HCT116 (cell line): ENCODE measurements at regions not wholly inside any gene's neighbourhood (a gene's known extent, or its start where the extent isn't known, plus 50 kb on each side); places are given as distances from the start of the nearest gene placed in this dataset.

Experiments used
- ATAC-seq: fragments of 200-7000 bp; cut with Tn5 transposase; 2 replicates; pipeline ENCODE4 v1.9.1; 2020; ENCODE audit warnings: mild to moderate bottlenecking, moderate library complexity
- BruUV-seq: library from RNA; stranded (reverse); fragments of 400-500 nt; replicated peaks from 2 replicates; lab custom pipeline; 2021; lab: Mats Ljungman, UMichigan
- CTCF ChIA-PET: fragments of 300-600 bp; sonication (Branson Sonifier 250); formaldehyde crosslinking; loops from one replicate; lab custom pipeline; 2021; ENCODE audit warnings: antibody characterized with exemption; lab: Charles Lee
- POLR2A ChIA-PET: fragments of 300-600, 350-600 bp; sonication (Branson Sonifier 250); formaldehyde crosslinking; loops from one replicate; lab custom pipeline; 2021; ENCODE audit warnings: antibody characterized with exemption; lab: Charles Lee
- RAD21 ChIA-PET, 2 experiments: fragments of 300-600 bp; sonication (Branson Sonifier 250); formaldehyde crosslinking; loops; one replicate each; lab custom pipeline; 2023; ENCODE audit warnings: low total read pairs in 2 of 2; ENCODE audit not compliant: uncharacterized antibody in 2 of 2, unreplicated experiment in 2 of 2, low non-redundant PET in 1 of 2; lab: Charles Lee
- DNase-seq: peaks from one replicate; pipeline ENCODE4 v3.0.0-alpha.2; 2010; ENCODE audit warnings: low read depth, low spot score
- H2AFZ ChIP-seq: fragments of 200-600 bp; shearing (Covaris generic), sonication (generic); 2 replicates; pipeline ENCODE4 v1.6.1; 2017; ENCODE audit warnings: low read depth, mixed run types, mixed read lengths, antibody characterized with exemption, low read length; ENCODE audit not compliant: poor library complexity, severe bottlenecking
- H3K27ac ChIP-seq: 2 replicates; pipeline ENCODE4 v1.5.1; 2012; ENCODE audit warnings: low read depth, low read length
- H3K27me3 ChIP-seq: fragments of 200-600 bp; sonication (generic); 2 replicates; pipeline ENCODE4 v1.6.1; 2016; ENCODE audit warnings: mixed run types, low read length, mixed read lengths; ENCODE audit not compliant: insufficient read depth
- H3K36me3 ChIP-seq, 2 experiments: fragments of 200-500 bp in 1 of 2; fragments of 200-600 bp in 1 of 2; sonication (Bioruptor generic) in 1 of 2; sonication (generic) in 1 of 2; 2 replicates each; pipeline versions ENCODE4 v1.5.1 to v1.6.1; 2014 to 2016; ENCODE audit warnings: low read length in 2 of 2, inconsistent platforms in 1 of 2, mixed read lengths in 1 of 2, mixed run types in 1 of 2; ENCODE audit not compliant: insufficient read depth in 2 of 2, control insufficient read depth in 1 of 2
- H3K4me1 ChIP-seq, 2 experiments: fragments of 200-600 bp in 1 of 2; sonication (generic) in 1 of 2; 2 replicates each; pipeline versions ENCODE4 v1.5.1 to v1.6.1; 2012 to 2017; ENCODE audit warnings: low read length in 2 of 2, inconsistent platforms in 1 of 2, mild to moderate bottlenecking in 1 of 2, mixed read lengths in 1 of 2, mixed run types in 1 of 2, moderate library complexity in 1 of 2; ENCODE audit not compliant: insufficient read depth in 2 of 2, control insufficient read depth in 1 of 2
- H3K4me2 ChIP-seq: fragments of 200-600 bp; sonication (generic); 2 replicates; pipeline ENCODE4 v1.6.1; 2017; ENCODE audit warnings: mixed run types, low read length, mixed read lengths
- H3K4me3 ChIP-seq, 2 experiments: fragments of 200-600 bp in 1 of 2; sonication (generic) in 1 of 2; replicated peaks in 1 of 2; 2 replicates each; pipeline ENCODE4 v1.5.1; 2011 to 2016; ENCODE audit warnings: low read length in 2 of 2, control low read depth in 1 of 2, low read depth in 1 of 2, mild to moderate bottlenecking in 1 of 2, mixed read lengths in 1 of 2, mixed run types in 1 of 2
- H3K79me2 ChIP-seq: fragments of 200-600 bp; sonication (generic); 2 replicates; pipeline ENCODE4 v1.6.1; 2017; ENCODE audit warnings: mild to moderate bottlenecking, mixed run types, low read length, moderate library complexity, mixed read lengths; ENCODE audit not compliant: insufficient read depth
- H3K9ac ChIP-seq: fragments of 200-600 bp; sonication (generic); 2 replicates; pipeline ENCODE4 v1.6.1; 2016; ENCODE audit warnings: low read length, mixed read lengths
- H3K9me2 ChIP-seq: fragments of 200-600 bp; sonication (generic), shearing (Covaris generic); 2 replicates; pipeline ENCODE4 v1.6.1; 2017; ENCODE audit warnings: mixed run types, mild to moderate bottlenecking, moderate library complexity; ENCODE audit not compliant: insufficient read depth
- H3K9me3 ChIP-seq, 2 experiments: fragments of 200-500 bp in 1 of 2; fragments of 200-600 bp in 1 of 2; sonication (Bioruptor generic) in 1 of 2; sonication (generic) in 1 of 2; 2 replicates each; pipeline ENCODE4 v1.6.1; 2014 to 2017; ENCODE audit warnings: low read length in 2 of 2, mixed read lengths in 2 of 2, inconsistent platforms in 1 of 2, low read depth in 1 of 2, mild to moderate bottlenecking in 1 of 2, mixed run types in 1 of 2, moderate library complexity in 1 of 2; ENCODE audit not compliant: control insufficient read depth in 1 of 2, insufficient read depth in 1 of 2
- H4K20me1 ChIP-seq: fragments of 200-600 bp; sonication (generic), shearing (Covaris generic); 2 replicates; pipeline ENCODE4 v1.6.1; 2017; ENCODE audit warnings: mixed run types, mild to moderate bottlenecking, moderate library complexity; ENCODE audit not compliant: insufficient read depth
- POLR2AphosphoS5 ChIP-seq: IDR thresholded peaks from 2 replicates; pipeline ENCODE4 v1.6.1; 2011; ENCODE audit warnings: mild to moderate bottlenecking, low read depth, low read length, moderate library complexity
- RAD21 ChIP-seq: IDR thresholded peaks from 2 replicates; pipeline ENCODE4 v1.6.1; 2012; ENCODE audit warnings: low read depth, mild to moderate bottlenecking
- TCF7L2 ChIP-seq: IDR thresholded peaks from 2 replicates; pipeline ENCODE4 v1.7.0; 2011; ENCODE audit warnings: borderline replicate concordance, inconsistent platforms; ENCODE audit not compliant: insufficient read depth, insufficient read length; ENCODE audit errors: extremely low read depth
- intact Hi-C: fragments of 100-400 bp; cut with micrococcal nuclease; formaldehyde crosslinking; loops from 2 replicates; pipeline ENCODE4 v1.10.0; 2022
- TF ChIP-seq, protein P1 (sequence below), 3 experiments: fragments of 200-600 bp in 1 of 3; sonication (generic) in 1 of 3; IDR thresholded peaks in 2 of 3; conservative IDR thresholded peaks in 1 of 3; 2 replicates each; pipeline ENCODE4 v1.5.1; 2012 to 2017; ENCODE audit warnings: low read depth in 2 of 3, low read length in 2 of 3, antibody characterized with exemption in 1 of 3, borderline replicate concordance in 1 of 3, control low read depth in 1 of 3, mild to moderate bottlenecking in 1 of 3, mixed read lengths in 1 of 3, mixed run types in 1 of 3, moderate library complexity in 1 of 3; ENCODE audit not compliant: insufficient read depth in 1 of 3

DNA sequence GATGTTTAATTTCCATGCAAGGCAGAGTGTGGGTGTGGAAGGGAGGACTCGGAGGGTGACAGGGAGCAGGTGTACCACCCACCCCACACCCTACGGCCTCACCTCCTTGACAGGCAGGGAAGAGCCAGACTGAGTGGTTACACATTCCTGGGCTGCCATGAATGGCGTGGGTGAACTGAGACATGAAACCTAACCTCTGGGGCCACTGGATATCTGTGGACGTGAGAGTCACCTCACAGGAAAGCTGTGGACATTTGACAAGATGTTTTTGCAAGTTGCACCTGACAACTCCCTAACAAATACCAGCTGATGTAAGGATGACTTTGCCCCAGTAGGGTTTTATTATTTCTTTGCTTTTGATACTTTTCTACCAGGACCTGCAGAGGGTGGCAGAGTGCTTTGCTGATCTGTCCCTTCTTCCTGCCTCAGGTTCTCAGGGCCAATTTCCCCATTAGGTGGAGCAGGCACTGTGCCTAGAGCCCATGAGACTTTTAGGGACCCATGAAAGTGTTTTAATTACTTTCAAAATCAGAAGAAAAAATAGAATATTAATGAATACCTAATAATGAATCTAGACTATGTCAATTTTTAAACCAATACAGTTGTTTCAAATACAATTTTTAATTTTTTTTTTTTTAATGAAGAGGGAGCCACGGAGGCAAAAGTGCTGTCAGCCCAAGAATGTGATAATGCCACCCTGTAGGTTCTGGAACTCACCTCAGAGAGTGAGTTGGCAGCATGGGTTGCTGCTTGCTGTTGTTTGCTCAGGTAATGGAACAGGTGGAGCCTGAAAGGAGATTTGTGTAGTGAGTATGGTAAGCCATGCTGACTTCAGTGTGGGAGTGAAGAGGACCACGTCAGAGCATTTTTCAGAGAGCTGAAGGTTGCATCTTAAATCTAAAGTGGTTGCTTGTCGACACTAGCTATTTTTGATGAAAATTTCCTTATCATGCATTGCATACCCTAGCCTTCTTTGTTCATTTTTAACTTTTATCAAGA is 58.0 kb upstream of the CYSLTR2 start:
- Histone ChIP-seq H3K36me3 (no peaks in the 10 kb centered on the region), H3K79me2 (no peaks in the 10 kb centered on the region), H2AFZ (no peak overlapping the region), H3K9me3 (no peaks in the 10 kb centered on the region), H4K20me1 (no peaks in the 10 kb centered on the region), H3K27ac (no peak overlapping the region), H3K9me2 (no peaks in the 10 kb centered on the region), H3K4me1 (peaks cover 0 to under 1% of the 10 kb centered on the region in 2 experiments; a peak in 1 of 4 replicates), H3K4me2 (no peak overlapping the region), H3K27me3 (no peaks in the 10 kb centered on the region), H3K4me3 (no peak overlapping the region)
- ATAC-seq (peak; percentile 93), DNase-seq (peak; percentile 50)
- intact Hi-C loops = loop anchor here (1.0 kb wide), 1 partner anchor 174 kb away; no protein-coding TSS in a partner anchor
- BruUV-seq = no TSS peak
- ChIA-PET CTCF (interaction anchor here (0.9 to 1.9 kb wide), 3 partner anchors 16 to 176 kb away, joined by 3 to 20 read pairs (median 4); no protein-coding TSS in a partner anchor), RAD21 (interaction anchor here (1.0 to 2.3 kb wide), 2 partner anchors 174 kb away, joined by 4 to 13 read pairs; no protein-coding TSS in a partner anchor), POLR2A (no interaction called here)
- TF ChIP-seq, protein P1, sequence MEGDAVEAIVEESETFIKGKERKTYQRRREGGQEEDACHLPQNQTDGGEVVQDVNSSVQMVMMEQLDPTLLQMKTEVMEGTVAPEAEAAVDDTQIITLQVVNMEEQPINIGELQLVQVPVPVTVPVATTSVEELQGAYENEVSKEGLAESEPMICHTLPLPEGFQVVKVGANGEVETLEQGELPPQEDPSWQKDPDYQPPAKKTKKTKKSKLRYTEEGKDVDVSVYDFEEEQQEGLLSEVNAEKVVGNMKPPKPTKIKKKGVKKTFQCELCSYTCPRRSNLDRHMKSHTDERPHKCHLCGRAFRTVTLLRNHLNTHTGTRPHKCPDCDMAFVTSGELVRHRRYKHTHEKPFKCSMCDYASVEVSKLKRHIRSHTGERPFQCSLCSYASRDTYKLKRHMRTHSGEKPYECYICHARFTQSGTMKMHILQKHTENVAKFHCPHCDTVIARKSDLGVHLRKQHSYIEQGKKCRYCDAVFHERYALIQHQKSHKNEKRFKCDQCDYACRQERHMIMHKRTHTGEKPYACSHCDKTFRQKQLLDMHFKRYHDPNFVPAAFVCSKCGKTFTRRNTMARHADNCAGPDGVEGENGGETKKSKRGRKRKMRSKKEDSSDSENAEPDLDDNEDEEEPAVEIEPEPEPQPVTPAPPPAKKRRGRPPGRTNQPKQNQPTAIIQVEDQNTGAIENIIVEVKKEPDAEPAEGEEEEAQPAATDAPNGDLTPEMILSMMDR (IDR thresholded peaks at IDR 0.05 in 2 of 3, conservative IDR thresholded peaks at IDR 0.05 in 1 of 3; ENCODE audit: borderline replicate concordance in 1 of 3, insufficient read depth in 1 of 3, low read depth in 2 of 3, low read length in 2 of 3) = peak; percentile 59 to 98 (median 67)
- peak; percentile 93 for TF ChIP-seq RAD21
- TF ChIP-seq TCF7L2 = no peak
- no peak for TF ChIP-seq POLR2AphosphoS5
- TF ChIP-seq, all 23 proteins: peak for 2
- no peak overlapping the region for H3K9ac ChIP-seq
